GM21390 (cell line): ENCODE measurements at regions not wholly inside any gene's neighbourhood (a gene's known extent, or its start where the extent isn't known, plus 50 kb on each side); places are given as distances from the start of the nearest gene placed in this dataset.

Experiments
- ATAC-seq: cut with Tn5 transposase; IDR thresholded peaks from one replicate; pipeline ENCODE4 v1.9.1; 2021; ENCODE audit not compliant: unreplicated experiment

DNA sequence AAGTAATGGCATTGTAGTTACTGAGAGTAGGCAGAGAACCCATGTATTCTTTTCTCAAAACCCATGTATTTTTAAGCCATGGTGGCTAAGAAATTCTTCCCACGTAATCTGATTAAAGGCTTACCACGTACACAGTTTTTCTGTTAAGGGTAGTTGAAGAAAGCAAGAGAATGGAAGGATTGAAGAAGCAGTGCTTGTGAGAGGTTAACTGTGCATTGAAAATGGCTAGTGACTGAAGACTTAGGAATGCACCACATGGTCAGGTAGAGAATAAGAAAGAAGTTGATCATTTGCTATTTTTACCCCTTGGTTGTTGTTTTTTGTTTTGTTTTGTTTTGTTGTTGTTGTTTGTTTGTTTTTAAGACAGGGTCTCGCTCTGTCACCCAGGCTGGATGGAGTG, 178.9 kb upstream of the SNX7 start:
- no peak for ATAC-seq

DNA sequence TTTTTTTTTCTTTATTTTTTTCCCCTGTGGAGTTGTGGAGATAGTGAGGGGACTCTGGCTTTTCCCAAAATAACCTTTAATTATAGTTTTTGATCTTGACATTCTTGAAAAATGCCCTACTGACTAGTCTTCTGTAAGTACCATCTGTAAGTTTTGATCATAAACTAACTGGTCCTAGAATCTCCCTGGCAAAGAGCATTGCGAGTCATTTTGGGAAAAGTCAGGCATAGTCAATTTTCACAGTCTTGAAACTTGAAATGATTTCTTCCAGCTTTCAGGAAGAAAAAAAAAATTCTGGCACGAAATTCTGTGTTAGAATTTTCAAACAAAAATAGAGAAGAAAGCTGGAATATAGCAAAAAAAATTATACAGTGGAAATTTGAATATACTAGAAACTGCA, 181.2 kb upstream of the SNX7 start:
- no peak for ATAC-seq

DNA sequence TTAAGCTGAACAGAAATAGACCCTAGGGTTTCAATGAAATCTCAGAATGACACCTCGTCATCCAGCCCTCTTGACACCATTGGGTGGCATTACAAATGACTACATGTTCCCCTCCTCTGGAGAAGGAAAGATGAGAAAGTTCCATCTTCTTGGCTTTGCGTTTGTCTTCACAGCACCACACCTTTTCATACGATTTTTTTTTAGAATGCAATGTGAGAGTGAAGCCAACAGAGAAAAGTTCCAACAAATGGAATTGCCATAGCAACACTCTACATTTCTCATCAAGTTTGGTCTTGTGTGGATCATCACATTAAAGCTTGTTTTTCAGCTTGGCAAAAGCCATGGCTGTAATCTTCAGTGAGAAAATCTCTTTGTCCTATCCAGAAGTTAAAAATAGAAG, 183.4 kb upstream of the SNX7 start:
- no peak for ATAC-seq

DNA sequence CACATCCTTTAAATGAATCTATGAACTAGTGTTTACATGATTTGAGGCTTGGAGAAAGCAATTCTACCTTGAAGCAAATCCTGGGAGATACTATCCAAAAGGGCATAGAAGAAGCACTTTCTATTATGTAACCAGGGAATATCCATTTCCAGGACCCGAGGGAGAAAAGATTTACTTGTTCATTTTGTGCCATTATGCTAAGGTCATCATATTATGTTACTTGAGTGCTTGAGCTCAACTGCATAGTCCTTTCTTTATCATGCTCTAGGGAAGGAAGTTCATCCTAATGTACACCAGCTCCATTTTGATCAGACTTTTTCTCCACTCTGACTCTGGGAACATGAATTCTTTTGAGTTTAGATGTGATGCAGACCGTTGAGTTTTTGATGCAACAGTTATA, 188.6 kb upstream of the SNX7 start:
- no peak for ATAC-seq

DNA sequence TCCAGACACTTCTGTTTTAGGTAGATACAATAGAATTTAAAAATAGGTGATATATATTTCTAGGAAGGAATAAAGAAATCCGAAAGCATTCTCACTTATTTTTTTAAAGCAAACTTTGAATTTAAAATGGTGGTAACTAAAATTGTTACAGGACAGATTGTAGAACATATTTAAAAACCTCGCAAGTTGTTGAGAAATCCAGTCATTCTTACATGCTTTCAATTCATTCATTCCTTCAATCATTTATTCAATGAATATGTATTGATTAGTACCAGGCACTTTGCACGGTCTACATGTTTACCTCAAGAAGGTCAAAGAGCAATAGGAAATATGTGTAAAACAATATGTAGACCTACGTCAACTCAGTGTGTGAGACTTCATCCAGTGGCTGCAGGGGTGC, 189.9 kb upstream of the SNX7 start:
- ATAC-seq: no peak

DNA sequence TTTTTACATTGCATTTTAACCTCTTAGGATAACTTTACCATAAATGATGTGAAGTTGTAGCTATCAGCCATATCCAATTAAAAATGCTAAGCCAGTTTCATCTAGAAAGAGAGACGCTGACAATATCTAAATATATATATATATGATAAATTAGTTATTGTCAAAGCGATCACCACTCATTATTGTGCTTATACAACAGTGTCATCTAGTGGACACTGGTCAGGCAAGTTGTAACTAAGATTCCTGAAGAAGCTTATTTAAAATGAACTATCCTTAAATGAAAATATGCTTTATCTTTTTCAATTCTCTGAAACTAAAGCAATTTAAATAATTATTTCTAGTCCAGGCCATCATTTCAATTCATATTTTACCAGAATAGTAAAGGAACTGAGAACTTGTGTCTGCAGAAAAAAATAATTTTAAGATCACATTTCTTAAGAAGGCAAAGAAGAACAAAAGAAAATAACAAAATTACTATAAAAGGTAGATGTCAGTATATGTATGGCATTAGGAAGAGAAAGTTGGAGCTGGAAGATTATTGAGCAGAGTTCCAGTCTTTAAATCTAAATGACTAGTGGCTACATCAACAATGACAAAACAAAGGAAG, 193.3 kb upstream of the SNX7 start:
- no peak for ATAC-seq

DNA sequence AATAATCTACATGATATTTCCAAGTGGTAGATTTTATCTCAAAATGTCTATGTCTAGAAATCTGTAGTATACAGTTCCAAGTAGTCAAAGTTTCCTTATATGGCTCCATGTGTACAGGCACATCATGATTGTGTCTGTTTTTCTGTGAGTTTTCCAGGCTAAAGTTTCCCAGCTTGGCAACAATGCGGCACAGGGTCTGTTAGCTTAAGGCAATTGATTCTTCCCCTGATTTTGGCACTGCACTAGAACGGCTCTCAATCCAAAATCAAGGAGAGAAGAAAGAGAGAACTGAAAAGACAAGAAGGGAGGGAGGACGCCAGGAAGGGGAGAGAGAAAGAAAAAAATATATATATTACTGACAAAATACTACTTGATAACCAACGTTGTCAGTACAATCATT, 193.9 kb upstream of the SNX7 start:
- no peak for ATAC-seq

DNA sequence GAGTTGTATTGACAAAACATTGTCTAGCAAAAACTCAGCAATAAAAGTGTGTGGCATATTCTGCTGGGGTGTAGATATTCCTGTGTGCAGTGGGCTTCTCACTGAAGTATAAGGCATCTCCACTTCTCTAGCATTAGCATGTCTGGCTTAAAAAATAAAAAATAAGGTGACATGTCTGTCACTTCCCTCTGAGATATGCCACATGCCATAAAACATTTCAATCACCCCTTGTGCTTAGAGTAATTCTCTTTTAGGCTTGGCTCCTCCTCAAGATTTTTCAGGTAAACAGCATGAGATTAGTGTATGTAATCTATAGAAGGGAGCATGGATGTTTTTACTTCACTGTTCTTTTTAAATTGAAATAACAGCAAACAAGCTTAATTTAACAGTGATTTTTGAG, 194.4 kb upstream of the SNX7 start:
- no peak for ATAC-seq

DNA sequence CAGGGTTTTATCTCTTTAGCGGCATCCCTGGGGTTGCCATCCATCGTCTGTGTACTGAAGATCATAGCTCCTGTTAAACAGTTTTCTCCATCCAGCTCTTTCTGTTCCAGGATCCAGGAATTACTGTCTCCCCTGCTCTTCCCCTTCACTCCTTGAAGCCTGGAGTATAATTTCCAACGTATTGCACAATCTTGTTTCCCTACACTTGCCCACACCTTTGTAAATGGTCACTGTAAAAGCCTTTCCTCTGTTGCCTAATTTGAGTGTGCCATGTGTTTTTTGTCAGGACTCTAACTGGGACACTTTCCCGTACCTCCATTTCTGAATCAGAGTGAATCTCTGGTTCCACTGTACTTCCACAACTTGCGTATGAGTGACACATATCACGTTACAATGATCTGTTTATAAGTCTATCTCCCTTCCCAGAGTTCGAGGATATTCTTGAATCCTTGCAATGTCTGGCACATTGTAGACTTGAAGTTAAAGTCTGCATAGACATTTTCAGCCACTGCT, 199.6 kb upstream of the SNX7 start:
- no peak for ATAC-seq

DNA sequence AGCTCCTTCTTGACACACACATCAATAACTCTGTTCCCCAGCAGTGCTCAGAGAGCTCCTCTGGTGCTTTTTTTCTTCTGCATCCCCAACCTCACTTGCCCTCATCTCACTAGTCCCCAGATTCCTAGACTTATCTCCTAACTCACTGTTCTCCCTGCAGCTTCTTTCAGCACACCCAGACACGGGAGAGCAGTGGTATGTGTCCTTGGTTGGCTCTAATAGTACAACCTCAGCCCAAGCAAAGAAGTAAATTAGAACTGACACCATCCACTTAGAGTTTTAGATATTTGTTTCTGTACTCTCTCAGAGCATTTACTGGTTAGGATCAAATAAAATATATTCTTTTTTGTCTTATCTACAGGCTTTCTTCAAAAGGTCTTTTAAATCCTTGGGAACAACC, 201.4 kb upstream of the SNX7 start:
- no peak for ATAC-seq

DNA sequence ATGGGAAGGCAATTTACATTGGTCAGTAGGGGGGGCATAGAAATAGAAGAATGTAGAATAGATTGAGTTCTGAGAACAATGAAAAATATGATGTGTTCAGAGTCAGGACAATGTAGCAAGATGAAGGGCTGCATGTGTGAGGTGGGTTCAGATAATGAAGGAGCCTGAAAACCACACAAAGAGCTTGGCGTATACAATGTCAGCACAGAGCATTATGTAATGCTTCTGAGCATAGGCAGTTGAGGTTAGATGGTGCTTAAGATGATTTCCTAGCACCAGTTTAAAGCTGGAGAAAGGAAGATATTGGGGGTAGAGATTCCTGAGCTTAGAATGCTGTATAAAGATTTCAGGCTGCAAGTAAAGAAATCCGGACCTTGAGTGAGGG, 202.0 kb upstream of the SNX7 start:
- no peak for ATAC-seq

DNA sequence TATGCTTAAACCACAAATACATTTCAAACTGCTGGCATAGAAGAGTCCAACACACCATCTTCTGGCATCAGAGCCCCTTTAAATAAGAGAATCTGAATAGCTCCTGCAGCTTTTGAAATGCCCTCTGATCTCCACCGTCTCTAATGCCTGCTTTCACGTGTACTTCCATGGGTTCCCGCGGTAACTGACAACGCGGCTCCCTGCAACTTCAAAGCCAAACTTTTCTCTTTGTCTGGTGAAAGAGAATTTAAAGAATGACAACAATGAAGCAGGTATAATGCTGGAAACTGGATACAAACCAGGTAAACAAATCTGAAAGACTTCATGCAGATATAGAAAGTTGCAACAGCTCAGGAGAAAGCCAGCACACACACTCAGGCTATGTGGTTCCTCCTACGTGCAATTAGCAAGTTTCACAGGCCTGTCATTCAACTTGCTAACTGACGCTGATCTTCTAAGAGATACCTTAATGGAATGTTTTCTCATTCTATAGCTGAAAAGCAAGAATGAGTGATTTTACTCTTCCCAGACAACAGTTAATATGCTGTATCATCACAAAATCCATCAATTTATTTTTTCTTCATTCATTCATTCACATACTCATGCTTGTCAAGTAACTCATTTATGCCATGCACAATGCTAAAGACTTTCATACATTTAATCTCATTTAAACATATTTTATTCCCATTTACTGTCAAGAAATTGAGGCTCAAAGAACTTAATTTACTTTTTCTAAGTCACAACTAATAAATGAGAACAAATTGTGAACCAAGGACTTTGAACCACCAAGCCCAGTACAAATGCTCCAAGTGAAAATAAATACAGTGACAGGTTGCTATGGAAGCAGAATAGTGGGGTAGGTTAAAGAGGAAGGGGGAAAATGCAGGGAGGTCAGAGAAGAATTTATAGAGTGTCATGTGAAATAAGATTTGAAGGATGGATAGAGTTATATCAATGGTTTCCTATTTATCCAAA, 202.7 kb upstream of the SNX7 start:
- ATAC-seq: no peak

DNA sequence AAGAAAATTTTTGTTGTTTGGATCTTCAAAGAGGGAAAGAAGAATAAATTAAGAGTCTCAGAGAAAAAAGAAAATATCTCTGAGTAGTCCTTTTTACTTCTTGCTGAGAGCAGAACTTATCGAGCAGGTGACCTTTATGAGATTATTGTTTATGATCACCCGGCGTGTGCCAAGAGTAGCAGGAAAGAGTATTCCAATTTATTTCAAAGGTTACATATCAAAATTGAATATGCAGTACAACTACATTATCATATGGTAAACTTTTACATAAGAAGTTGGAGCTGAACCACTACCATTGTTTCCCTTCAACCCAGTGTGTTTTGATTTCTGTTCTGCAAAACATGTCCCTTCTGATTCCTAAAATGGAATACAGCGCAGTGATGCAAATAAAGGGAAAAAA, 204.3 kb upstream of the SNX7 start:
- ATAC-seq: no peak

DNA sequence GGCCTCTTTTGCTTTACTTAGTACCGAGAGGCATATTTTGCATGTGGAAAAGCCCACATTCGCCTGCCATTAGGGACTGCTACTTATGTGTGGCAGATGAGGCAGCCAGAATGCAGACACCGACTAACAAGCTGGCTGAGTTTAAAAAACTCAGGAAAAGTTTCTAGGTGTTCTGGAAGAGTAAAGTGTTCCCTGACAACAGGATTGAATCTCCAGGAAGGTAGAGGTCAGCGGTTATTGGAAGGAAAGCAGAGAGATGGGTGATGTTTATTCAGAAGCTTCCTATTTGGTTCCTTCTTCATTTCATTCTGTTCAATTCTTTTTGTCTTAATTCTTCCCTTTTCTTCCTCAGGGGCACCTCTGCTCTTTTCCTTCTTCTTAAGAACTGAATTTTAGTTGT, 206.9 kb upstream of the SNX7 start:
- no peak for ATAC-seq

DNA sequence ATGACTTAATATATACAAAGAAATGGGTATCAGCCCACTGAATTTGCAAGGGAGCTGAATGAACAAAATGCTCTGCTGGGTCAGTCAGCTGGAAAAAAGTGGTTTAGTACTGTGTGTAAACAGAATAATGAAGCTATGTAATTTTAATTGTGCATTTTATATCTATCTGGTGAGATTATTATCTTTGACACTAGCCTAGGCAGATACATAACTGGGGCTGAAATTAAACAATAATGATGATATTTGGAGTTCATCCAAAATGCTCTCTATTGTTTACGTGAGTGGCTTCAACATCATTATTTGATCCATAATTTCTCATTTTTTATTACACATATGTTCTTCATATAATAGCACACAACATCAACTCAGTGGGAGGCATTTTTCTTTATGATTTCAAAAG, 208.5 kb upstream of the SNX7 start:
- no peak for ATAC-seq

DNA sequence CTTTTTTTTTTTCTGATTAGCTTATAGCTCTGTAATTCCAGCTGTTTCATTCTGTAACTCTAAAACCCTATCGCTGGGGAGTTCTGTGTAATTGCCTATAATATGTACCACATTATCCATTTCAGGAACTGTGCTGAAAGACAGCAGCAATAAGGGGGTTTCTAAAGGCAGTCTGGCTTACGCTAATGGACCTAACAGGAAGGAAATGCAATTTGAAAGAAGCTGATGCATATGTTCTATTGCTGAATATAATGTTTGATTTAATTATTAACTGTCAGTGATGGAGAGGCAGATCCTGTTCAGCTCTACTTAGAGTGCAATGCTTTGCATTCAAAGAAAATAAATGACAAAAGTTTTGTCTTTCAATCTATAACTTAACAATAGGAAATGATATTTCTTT, 209.4 kb upstream of the SNX7 start:
- ATAC-seq: no peak

DNA sequence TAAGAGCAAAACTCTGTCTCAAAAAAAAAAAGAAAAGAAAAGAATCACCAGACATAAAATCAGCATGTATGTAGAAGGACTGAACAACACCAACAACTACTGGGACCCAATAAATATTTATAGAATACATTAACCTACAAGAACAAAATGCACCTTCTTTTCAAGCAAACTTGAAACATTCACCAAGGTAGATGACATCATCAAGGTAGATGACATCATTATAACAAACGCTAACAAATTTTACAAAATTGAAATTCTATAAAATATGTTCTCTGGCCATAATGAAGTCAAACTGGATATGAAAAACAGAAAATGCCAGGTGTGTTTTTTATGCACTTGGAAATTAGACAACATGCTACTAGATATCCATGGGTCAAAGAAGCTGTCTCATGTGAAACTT, 220.2 kb upstream of the SNX7 start:
- no peak for ATAC-seq

DNA sequence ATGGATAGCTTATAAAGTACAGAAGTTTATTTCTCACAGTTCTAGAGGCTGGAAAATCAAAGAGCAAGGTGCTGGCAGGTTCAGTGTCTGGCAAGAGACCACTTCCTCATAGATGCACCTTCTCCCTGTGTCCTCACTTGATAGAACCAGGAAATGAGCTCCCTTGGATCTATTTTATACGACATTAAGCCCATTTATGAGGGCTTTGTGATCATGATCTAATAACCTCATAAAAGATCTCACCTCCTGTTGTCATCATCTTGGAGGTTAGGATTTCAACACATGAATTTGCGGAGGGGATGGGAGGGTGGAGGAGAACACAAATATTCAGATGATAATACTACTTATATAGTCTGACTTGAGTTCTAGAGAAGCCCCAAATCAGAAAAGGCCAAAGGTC, 222.1 kb upstream of the SNX7 start:
- ATAC-seq: no peak

DNA sequence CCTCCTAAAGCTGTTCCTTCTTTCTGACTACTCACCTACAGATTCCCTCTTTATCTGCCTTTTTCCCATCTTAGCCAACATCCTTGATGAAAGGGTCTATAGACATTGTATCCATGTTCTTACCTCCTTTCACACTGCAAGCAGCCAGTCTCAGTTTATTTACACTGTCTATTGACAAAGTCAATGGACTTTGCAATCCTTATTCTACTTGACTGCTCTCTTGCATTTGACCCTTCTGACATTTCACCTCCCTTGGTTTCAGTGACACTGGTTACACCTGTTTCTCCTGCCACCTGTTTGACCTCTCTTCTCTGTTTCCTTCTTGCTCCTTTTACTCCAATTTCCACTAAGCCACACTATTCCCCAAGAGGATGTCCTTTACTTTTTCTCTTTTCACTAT, 224.0 kb upstream of the SNX7 start:
- no peak for ATAC-seq

DNA sequence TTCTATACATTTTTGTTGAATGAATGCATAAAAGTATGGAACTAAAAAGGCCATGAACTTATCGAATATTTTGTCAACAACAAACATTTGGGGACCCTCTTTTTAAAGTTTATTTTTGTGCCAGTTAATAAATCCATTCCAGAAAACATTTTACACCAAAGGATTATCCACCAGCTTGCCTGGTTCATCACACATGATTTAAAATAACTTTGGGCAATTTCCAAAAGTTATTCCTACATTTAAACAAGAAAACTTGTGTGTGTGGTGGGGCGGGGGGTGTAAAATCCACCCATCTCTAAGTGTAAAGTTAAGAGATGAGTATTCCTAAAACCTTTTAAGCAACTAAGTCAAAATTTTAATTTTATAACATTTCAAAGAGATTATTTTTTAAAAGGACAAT, 224.5 kb upstream of the SNX7 start:
- no peak for ATAC-seq

DNA sequence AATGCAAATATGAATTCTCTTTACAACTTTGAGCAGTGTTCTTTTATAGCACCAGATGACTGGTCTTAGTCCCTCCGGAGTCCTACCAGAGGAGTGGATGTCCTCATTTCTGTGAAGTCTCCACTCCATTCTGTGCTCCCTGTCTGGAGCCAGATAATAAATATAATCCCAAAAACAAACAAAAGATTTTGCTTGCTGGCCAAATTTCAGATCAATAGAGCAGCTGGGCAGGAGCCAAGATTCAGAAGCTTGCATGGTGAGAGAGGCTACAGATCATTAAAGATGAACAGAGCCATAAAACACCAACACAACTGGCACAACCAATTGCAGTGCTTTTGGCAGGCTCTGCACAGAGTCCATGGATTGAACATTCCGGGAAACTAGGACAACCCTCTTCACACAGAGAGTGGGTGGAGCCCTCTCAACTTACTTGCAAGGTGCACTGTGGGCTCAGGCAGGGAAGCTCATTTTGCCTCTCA, 231.5 kb upstream of the SNX7 start:
- no peak for ATAC-seq

DNA sequence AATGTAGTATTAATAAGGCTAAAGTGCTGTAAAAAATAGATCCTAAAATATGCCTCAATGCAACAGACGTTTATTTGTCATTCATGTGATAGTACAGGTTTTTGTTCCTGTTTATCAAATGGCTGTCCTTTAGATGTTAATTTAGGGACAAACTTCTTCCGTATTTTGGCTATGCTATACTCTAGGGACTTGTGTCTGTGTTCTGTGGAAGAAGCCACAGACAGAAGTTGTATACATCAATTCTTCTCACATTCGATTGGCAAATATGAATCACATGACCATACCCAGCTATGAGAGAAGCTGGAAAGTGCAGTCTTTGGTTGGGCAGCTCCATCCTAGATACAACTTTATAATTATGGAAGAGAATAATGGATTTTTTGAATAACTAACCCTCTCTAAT, 232.7 kb upstream of the SNX7 start:
- ATAC-seq: no peak
